Upper lobe of left lung (tissue), 6 donors: ENCODE measurements at regions not wholly inside any gene's neighbourhood (a gene's known extent, or its start where the extent isn't known, plus 50 kb on each side); places are given as distances from the start of the nearest gene placed in this dataset.

ENCODE experiments used
- ATAC-seq, 2 donors: fragments of 200-7000 bp; cut with Tn5 transposase; one replicate each; pipeline ENCODE4 v1.9.1; 2022; ENCODE audit warnings: mild to moderate bottlenecking in 2 of 2, moderate library complexity in 2 of 2; ENCODE audit not compliant: low FRiP score in 2 of 2
- DNase-seq, 2 donors: peaks; one replicate each; pipeline ENCODE4 v3.0.0-alpha.2; 2019 to 2020
- H3K27ac ChIP-seq, 4 donors: fragments of 200-600 bp; sonication (generic); one replicate each; pipeline ENCODE4 v1.5.1; 2016 to 2019
- H3K27me3 ChIP-seq, 4 donors: fragments of 200-600 bp; sonication (generic); one replicate each; pipeline ENCODE4 v1.5.1; 2017 to 2019
- H3K36me3 ChIP-seq, 4 donors: fragments of 200-600 bp; sonication (generic); one replicate each; pipeline ENCODE4 v1.5.1; 2016 to 2019
- H3K4me1 ChIP-seq, 4 donors: fragments of 200-600 bp; sonication (generic); one replicate each; pipeline ENCODE4 v1.5.1; 2018 to 2019
- H3K4me3 ChIP-seq, 4 donors: fragments of 200-600 bp; sonication (generic); one replicate each; pipeline ENCODE4 v1.5.1; 2017 to 2019; ENCODE audit warnings: mild to moderate bottlenecking in 2 of 4, moderate library complexity in 1 of 4
- H3K9me3 ChIP-seq, 4 donors: fragments of 200-600 bp; sonication (generic); one replicate each; pipeline ENCODE4 v1.5.1; 2018 to 2019
- EP300 ChIP-seq, 4 donors: sonication (generic); formaldehyde crosslinking; IDR thresholded peaks; one replicate each; pipeline ENCODE4 v1.5.1; 2017; ENCODE audit warnings: antibody characterized with exemption in 4 of 4, control low read depth in 2 of 4
- POLR2A ChIP-seq, 4 donors: fragments of 450-650 bp; IDR thresholded peaks; one replicate each; pipeline ENCODE4 v1.5.1; 2016 to 2017; ENCODE audit warnings: antibody characterized with exemption in 4 of 4, mild to moderate bottlenecking in 2 of 4
- POLR2AphosphoS5 ChIP-seq, 2 donors: sonication (generic); formaldehyde crosslinking; IDR thresholded peaks; one replicate each; pipeline ENCODE4 v1.5.1; 2017; ENCODE audit warnings: antibody characterized with exemption in 2 of 2
- WGBS, 2 donors: methylation state at CpG; one replicate each; pipeline ENCODE4 v1.1.5; 2017 to 2018; 5-methylcytosine and 5-hydroxymethylcytosine counted together
- TF ChIP-seq, protein P1 (sequence below), 6 experiments: fragments of 450-650 bp in 4 of 6; fragments of 200-600 bp in 2 of 6; sonication (generic) in 2 of 6; IDR thresholded peaks; one replicate each; pipeline ENCODE4 v1.5.1; 2016 to 2019; ENCODE audit warnings: antibody characterized with exemption in 6 of 6
- donor health status: DM: no; HTN: no; CAD: no; lungs with moderate emphysema.
- donor health status: DM: no; HTN: yes; CAD: no; lungs with severe emphysema.

DNA sequence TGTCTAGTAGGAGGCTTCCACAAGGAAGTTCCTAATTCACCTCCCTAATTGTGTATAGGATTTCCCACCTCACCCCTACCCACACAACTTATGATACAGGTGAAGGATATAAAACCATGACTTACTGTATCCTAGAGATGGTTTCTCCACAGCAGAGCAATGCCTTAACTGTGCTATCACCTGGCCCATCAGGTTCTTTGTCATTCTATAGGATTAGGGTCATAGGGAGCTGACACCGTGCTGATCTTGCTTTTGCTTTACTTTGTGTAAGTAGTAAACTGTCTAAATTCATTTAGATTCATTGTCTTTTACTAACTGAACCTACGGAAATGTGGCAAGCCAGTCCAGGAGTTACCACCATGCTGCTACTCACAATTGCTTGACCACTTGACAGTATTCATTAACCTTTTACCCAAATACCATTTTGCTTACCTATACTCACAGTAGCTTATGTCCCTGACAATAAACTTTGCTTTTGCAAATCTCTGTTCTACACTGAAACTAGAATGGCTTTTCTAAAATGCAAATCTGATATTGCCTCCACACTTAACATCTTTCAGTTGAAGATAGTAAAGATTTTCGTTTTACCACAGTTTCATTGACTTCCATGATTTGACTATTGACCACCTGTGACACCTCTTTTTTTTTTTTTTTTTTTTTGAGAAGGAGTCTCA lies 147.6 kb downstream of the IFI44 start:
- Histone ChIP-seq H3K4me3 (no peak overlapping the region), H3K4me1 (no peaks in the 10 kb centered on the region), H3K27ac (no peak overlapping the region), H3K9me3 (no peaks in the 10 kb centered on the region), H3K27me3 (no peaks in the 10 kb centered on the region), H3K36me3 (no peaks in the 10 kb centered on the region)
- 47 to 82% methylated on average over 3 of the region's 3 CpGs for WGBS, 2 donors
- TF ChIP-seq EP300 (IDR thresholded peaks at IDR 0.05), result no peak
- TF ChIP-seq, protein P1, sequence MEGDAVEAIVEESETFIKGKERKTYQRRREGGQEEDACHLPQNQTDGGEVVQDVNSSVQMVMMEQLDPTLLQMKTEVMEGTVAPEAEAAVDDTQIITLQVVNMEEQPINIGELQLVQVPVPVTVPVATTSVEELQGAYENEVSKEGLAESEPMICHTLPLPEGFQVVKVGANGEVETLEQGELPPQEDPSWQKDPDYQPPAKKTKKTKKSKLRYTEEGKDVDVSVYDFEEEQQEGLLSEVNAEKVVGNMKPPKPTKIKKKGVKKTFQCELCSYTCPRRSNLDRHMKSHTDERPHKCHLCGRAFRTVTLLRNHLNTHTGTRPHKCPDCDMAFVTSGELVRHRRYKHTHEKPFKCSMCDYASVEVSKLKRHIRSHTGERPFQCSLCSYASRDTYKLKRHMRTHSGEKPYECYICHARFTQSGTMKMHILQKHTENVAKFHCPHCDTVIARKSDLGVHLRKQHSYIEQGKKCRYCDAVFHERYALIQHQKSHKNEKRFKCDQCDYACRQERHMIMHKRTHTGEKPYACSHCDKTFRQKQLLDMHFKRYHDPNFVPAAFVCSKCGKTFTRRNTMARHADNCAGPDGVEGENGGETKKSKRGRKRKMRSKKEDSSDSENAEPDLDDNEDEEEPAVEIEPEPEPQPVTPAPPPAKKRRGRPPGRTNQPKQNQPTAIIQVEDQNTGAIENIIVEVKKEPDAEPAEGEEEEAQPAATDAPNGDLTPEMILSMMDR (IDR thresholded peaks at IDR 0.05), result no peak
- no peak for TF ChIP-seq POLR2AphosphoS5 (IDR thresholded peaks at IDR 0.05)
- no peak for TF ChIP-seq POLR2A (IDR thresholded peaks at IDR 0.05)
- DNase-seq (no peak), ATAC-seq (no peak)

DNA sequence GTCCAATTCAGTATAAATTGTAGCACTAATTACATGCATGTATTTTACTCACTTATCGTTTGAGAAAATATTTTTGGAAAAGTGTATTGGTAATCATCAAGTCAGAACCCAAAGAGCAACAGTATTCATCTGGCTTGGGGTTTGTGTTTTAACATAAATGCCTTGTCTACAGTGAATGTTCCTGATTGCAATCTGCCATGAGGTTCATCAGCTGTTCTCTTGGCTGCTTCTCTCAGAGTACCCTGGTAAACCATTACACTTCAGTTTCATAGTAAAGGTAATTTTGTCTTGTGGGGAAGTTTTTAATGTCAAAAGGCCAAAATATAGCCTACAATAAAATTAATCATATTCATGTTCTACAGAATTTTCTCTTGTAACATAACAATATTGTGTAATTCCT lies 150.3 kb downstream of the IFI44 start:
- Histone ChIP-seq H3K4me3 (no peak overlapping the region), H3K36me3 (no peaks in the 10 kb centered on the region), H3K27me3 (no peaks in the 10 kb centered on the region), H3K27ac (no peak overlapping the region), H3K9me3 (no peaks in the 10 kb centered on the region), H3K4me1 (no peaks in the 10 kb centered on the region)
- 81 to 87% methylated on average over 1 of the region's 1 CpG for WGBS, 2 donors
- TF ChIP-seq, protein P1 (IDR thresholded peaks at IDR 0.05), result no peak
- TF ChIP-seq POLR2AphosphoS5 (IDR thresholded peaks at IDR 0.05), result no peak
- TF ChIP-seq EP300 (IDR thresholded peaks at IDR 0.05), result no peak
- TF ChIP-seq POLR2A (IDR thresholded peaks at IDR 0.05), result no peak
- DNase-seq, result no peak
- no peak for ATAC-seq

DNA sequence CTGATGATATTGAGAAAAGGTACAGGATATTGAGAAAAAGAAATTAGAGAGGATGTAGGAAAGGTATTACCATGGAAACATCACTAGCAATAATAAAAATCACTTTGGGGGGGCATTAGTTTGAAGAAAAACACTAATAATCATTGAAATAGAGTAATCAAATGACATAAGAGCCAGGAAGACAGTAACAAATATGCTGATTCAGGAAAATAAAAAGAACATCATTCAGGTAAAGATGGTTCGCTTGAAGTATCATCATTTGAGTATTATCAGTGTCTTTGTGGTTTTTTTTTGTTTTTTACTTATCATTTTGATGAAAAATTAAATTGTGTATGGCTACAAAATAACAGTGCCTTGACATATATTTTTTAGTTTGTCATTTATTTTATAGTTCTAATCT lies 164.5 kb downstream of the IFI44 start:
- no peak for DNase-seq
- 77 to 89% methylated on average over 1 of the region's 1 CpG for WGBS, 2 donors

DNA sequence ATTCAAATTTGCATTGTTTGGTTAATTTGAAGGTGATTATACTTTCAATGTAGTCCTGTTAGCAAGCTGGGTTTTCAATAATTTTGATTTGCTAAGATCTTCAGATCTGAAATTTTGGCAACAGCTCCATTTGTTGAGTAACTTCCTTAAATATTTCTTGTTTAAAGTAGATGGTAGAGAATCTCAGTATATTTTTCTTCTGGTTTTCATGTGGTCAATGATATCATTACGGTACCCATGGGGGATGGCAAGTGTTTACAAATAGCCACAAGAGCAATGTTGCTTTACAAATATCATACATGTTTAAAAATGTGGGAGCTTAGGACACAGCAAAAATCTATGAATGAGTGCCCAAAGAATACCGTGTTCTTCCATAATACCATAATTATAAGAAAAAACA lies 175.9 kb downstream of the IFI44 start:
- H3K4me3 ChIP-seq, result no peak overlapping the region
- 84 to 88% methylated on average over 2 of the region's 2 CpGs for WGBS, 2 donors

More for the DNA sequence above, 164.5 kb downstream of the IFI44 start:
- Histone ChIP-seq H3K27me3 (no peaks in the 10 kb centered on the region), H3K9me3 (no peaks in the 10 kb centered on the region), H3K36me3 (no peaks in the 10 kb centered on the region), H3K4me3 (no peak overlapping the region), H3K4me1 (no peaks in the 10 kb centered on the region), H3K27ac (no peak overlapping the region)
- TF ChIP-seq POLR2AphosphoS5 (IDR thresholded peaks at IDR 0.05), result no peak
- no peak for ATAC-seq

DNA sequence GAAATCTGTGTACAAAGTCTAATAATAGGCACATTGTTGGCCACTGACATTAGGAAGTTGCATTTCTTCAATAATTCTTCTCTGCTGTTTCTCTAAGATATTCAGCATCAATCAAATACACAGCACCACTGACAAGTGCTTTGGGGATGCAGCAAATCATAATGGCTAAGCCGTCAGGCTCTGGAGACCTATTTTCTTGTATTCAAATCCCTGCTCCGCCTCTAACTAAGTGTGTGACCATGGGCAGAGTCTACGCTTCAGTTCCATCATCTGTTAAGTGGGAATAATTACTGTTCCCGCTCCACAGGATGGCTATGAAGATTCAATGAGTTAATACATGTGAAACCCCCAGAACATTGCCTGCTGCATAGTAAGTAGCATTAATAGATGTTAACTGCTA lies 176.9 kb downstream of the ADGRL4 start:
- Histone ChIP-seq H3K9me3 (no peaks in the 10 kb centered on the region), H3K4me3 (no peak overlapping the region), H3K27ac (no peak overlapping the region), H3K4me1 (no peaks in the 10 kb centered on the region), H3K27me3 (no peaks in the 10 kb centered on the region), H3K36me3 (no peaks in the 10 kb centered on the region)
- DNase-seq, result no peak
- no peak for ATAC-seq
- TF ChIP-seq EP300 (IDR thresholded peaks at IDR 0.05), result no peak
- TF ChIP-seq POLR2A (IDR thresholded peaks at IDR 0.05), result no peak
- no peak for TF ChIP-seq POLR2AphosphoS5 (IDR thresholded peaks at IDR 0.05)
- TF ChIP-seq, protein P1 (IDR thresholded peaks at IDR 0.05), result no peak
- 90 to 95% methylated on average over 4 of the region's 4 CpGs for WGBS, 2 donors

More for the DNA sequence above, 175.9 kb downstream of the IFI44 start:
- Histone ChIP-seq H3K27me3 (no peaks in the 10 kb centered on the region), H3K36me3 (no peaks in the 10 kb centered on the region), H3K4me1 (no peaks in the 10 kb centered on the region), H3K9me3 (no peaks in the 10 kb centered on the region), H3K27ac (no peak overlapping the region)
- TF ChIP-seq POLR2A (IDR thresholded peaks at IDR 0.05) (no peak), POLR2AphosphoS5 (IDR thresholded peaks at IDR 0.05) (no peak), EP300 (IDR thresholded peaks at IDR 0.05) (no peak)
- TF ChIP-seq, protein P1 (IDR thresholded peaks at IDR 0.05), result no peak
- ATAC-seq (no peak), DNase-seq (no peak)
